HG03460 (cell line): ENCODE measurements at regions not wholly inside any gene's neighbourhood (a gene's known extent, or its start where the extent isn't known, plus 50 kb on each side); places are given as distances from the start of the nearest gene placed in this dataset.

Source experiments
- ATAC-seq: cut with Tn5 transposase; IDR thresholded peaks from one replicate; pipeline ENCODE4 v1.9.1; 2021; ENCODE audit not compliant: unreplicated experiment

GRCh38 chr16:49216593-49216992, 65.0 kb downstream of the CBLN1 start:
- ATAC-seq: no peak

DNA sequence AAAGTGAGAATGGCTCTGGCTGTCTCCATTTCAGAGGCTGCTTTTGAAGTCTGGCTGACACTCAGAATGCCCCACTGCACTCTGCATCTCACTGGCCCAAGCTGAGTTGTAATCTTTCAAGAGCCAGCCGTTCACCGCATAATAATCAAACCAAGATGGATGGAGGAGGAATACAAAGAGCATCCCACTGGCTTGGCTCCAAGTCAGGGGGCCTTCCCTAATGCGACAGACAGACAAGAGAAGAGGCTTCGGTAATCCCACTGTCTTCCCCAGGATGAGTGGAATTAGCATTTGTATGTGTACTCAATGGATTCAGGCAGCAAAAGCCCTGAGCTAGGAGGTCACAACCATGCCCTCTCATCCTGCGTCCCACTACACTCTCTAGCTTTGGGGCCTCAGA, 68.0 kb downstream of the CBLN1 start:
- ATAC-seq: no peak

GRCh38 chr16:49204191-49204590, 77.4 kb downstream of the CBLN1 start:
- no peak for ATAC-seq

GRCh38 chr16:49203361-49203760, 78.3 kb downstream of the CBLN1 start:
- ATAC-seq: no peak

GRCh38 chr16:49201118-49201517, 80.5 kb downstream of the CBLN1 start:
- no peak for ATAC-seq

DNA sequence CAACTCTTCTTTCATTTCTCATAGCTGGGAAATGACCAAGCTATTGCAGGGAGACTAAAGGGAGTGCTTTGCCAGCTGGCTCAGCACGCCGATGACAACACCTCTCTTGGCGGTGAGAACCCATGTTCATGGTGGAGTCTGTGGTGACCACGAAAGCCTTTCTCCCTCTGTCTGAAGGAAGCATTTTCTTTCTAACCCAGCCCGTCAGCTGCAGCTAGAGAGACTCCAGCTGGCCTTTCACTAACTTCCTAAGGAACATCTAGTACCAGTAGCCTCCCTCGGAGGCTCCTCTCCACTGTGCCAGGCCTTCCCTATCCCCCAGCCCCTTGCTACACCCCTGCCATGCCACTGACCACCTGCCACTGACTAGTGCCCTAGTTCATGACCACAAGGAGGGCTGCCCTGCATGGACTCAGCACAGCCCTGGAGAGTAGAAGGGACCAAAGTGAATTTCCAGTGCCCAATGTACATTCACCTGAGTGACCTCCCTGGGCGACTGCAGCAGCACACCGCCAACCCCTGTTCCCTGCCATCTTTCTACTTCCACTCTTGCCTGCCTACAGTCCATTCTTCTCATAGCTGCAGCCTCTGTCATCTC, 81.3 kb downstream of the CBLN1 start:
- no peak for ATAC-seq

GRCh38 chr16:49195237-49195548, 86.4 kb downstream of the CBLN1 start:
- ATAC-seq: no peak

- ATAC-seq: no peak
Measured at GRCh38 chr16:49194537-49195236, 87.0 kb downstream of the CBLN1 start.

GRCh38 chr16:49193596-49193995, 88.0 kb downstream of the CBLN1 start:
- ATAC-seq: no peak

- ATAC-seq: no peak
Measured at GRCh38 chr16:49189286-49189685, 92.4 kb downstream of the CBLN1 start.

GRCh38 chr16:49183911-49184310, 97.7 kb downstream of the CBLN1 start:
- ATAC-seq: no peak

- ATAC-seq: no peak
Measured at GRCh38 chr16:49181791-49182518, 99.7 kb downstream of the CBLN1 start.

GRCh38 chr16:49179714-49180330, 101.8 kb downstream of the CBLN1 start:
- no peak for ATAC-seq

- no peak for ATAC-seq
Measured at GRCh38 chr16:49168126-49168525, 113.5 kb downstream of the CBLN1 start.

DNA sequence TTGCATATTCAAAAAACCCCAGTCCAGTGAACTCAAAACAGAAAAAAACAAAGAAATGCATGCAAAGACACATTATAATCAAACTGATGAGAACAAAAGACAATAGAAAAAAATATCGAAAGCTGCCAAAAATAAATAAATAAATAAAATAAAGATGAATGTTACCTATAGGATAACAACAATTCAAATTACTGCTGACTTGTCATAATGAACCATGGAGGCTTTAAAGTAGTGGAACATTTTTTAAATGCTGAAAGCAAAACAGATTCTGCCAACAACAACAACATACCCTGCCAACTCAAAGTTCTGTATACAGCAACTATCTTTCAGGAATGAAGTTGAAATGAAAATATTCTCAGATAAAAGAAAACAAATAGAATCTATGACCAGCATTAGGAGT, 116.6 kb downstream of the CBLN1 start:
- no peak for ATAC-seq

DNA sequence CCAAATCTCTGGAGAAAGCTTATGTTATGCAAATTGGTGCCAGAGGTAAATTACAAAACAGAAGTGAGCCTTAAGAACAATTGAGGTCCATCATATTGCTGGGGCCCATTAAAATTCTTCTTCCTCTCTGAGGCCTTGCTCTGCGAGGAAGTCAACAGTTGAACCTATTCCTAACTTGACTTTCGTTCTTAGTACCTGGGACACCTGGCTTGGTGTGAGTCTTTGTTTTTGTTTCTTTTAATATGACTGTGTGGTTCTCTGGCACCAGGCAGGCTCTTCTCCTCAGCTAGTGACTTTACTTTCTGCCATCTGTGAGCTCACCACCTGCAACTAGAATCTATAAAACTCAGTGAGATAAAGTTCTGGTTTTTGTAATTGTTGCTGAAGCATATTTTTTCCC, 120.4 kb downstream of the CBLN1 start:
- no peak for ATAC-seq

- no peak for ATAC-seq
Measured at GRCh38 chr16:49158029-49158642, 123.5 kb downstream of the CBLN1 start.

DNA sequence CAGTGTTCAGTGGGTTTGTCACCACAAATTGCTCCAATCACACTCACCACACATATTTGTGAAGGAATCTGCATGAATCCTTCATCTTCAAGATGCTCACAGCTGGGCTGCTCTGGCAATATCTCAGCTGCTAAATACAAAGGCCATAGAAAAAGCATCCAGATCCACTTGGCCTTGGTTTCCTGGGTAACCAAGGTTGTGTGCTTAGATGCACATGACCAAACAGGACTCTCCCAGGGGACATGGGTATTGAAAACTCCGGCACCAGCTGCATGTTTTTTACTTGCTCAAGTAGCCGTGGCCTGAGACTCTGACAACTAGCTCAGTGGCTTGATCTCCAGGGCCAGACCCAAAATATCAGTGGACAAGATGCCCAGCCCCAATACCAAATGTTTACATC, 131.3 kb downstream of the CBLN1 start:
- ATAC-seq: no peak

DNA sequence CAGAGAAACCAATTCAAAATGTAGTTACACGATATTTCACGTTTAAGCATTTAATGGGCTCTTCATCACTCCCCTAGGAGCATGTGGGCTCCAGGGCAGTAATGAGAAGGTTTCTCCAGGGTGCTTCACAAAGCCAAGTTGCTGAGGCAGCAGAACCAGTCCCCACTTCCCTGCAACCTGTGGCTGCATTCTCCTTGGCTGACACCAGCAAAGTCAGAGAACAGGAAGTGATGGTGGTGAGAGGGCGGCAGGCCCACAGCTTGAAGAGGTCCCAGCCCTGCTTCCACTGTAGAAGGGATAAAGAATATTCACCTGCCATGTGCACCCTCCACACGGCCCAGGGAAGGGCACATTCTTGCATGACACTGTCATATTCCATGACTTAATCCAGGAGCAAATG, 133.2 kb downstream of the CBLN1 start:
- ATAC-seq: no peak

- no peak for ATAC-seq
Measured at GRCh38 chr16:49140618-49141017, 141.0 kb downstream of the CBLN1 start.

GRCh38 chr16:49130397-49130796, 151.2 kb downstream of the CBLN1 start:
- ATAC-seq: no peak

- no peak for ATAC-seq
Measured at GRCh38 chr16:49129935-49130334, 151.7 kb downstream of the CBLN1 start.
